ENCODE measurements at regions not wholly inside any gene's neighbourhood (a gene's known extent, or its start where the extent isn't known, plus 50 kb on each side); places are given as distances from the start of the nearest gene placed in this dataset.

DNA sequence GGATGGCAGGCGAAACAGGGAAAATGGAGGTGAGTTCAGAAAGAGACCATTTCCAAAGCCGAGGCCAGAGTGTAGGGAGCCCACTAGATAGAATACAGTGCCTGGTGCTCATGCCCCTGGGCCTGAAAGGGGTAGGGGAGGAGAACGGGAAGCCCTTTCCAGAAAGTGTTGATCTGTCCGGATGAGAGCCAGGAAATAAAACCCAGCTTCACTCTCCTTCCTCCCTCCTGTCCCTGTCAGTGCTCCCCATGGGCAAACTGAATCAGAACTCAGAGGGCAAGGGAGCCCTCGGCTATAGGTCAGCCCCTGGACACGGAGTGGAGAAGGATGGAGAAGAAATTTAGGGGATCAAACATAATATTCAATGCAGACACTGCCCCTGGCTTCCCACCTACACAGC is 57.7 kb upstream of the RPL38 start:
- DNase-seq: no peak
- H3K9me3 ChIP-seq (ENCODE audit: control insufficient read depth, low read depth, low read length): no peaks in the 10 kb centered on the region
- no peaks in the 10 kb centered on the region for H3K36me3 ChIP-seq (ENCODE audit: control insufficient read depth, insufficient read depth, low read length)
- no CpG with 5 or more reads among the region's 6 CpGs for WGBS (ENCODE audit: insufficient coverage, low lambda C conversion rate)
- no peaks in the 10 kb centered on the region for H3K4me1 ChIP-seq (ENCODE audit: control insufficient read depth, insufficient read depth, low read length)
- H3K27ac ChIP-seq (ENCODE audit: low read length): no peak overlapping the region
- H3K4me3 ChIP-seq (ENCODE audit: low read length): no peak overlapping the region
- H3K27me3 ChIP-seq (ENCODE audit: control insufficient read depth, insufficient read depth, low read length): peaks cover 8% of the 10 kb centered on the region

DNA sequence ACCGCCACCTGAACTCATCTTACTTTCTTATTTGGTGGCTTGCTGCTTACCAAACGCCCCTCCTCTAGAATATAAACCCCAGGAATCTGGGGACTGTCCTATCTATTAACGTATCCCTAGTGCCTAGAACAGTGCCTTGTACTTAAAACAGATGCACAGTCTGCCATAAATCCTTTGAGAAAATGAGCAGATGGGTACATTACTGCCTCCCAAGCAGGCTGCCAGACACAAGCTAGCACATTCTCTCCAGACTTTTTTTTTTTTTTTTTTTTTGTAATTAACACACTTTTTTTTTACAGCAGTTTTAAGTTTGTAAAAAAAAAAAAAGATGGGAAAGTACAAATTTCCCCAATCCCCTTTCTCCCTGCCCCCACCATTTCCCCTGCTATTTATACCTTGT is 57.3 kb upstream of the RPL38 start:
- peaks cover 10% of the 10 kb centered on the region for H3K27me3 ChIP-seq (ENCODE audit: control insufficient read depth, insufficient read depth, low read length)
- H3K4me1 ChIP-seq (ENCODE audit: control insufficient read depth, insufficient read depth, low read length): no peaks in the 10 kb centered on the region
- H3K27ac ChIP-seq (ENCODE audit: low read length): no peak overlapping the region
- H3K9me3 ChIP-seq (ENCODE audit: control insufficient read depth, low read depth, low read length): no peaks in the 10 kb centered on the region
- no peak for DNase-seq
- no peak overlapping the region for H3K4me3 ChIP-seq (ENCODE audit: low read length)
- no peaks in the 10 kb centered on the region for H3K36me3 ChIP-seq (ENCODE audit: control insufficient read depth, insufficient read depth, low read length)
- WGBS (ENCODE audit: insufficient coverage, low lambda C conversion rate): 100% methylated on average over 1 of the region's 3 CpGs

GRCh38 chr17:74147056-74147835 is 56.2 kb upstream of the RPL38 start:
- Histone ChIP-seq H3K4me3 (ENCODE audit: low read length) (no peak overlapping the region), H3K9me3 (ENCODE audit: control insufficient read depth, low read depth, low read length) (no peaks in the 10 kb centered on the region)
- WGBS (ENCODE audit: insufficient coverage, low lambda C conversion rate): 78% methylated on average over 7 of the region's 15 CpGs

DNA sequence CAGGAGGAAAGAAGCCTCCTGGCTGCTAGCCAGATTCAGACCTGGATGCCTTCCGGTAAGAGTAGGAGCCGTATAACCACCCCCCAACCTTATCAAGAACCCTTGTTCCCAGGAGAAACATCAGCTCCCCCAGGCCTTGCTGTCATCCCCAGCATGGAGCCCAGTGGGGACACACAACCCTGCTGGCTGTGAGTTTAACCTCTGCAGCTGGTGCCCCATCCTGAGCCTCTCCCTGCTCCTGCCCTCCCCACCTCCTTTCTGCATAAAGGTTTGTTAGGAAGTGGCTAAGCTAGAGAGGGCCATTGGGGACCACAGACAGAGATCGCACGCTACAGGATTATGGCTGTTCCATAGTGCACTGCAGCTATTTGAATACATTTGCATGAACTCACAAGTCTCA is 55.5 kb upstream of the RPL38 start:
- Histone ChIP-seq H3K27ac (ENCODE audit: low read length) (no peak overlapping the region), H3K4me3 (ENCODE audit: low read length) (no peak overlapping the region), H3K36me3 (ENCODE audit: control insufficient read depth, insufficient read depth, low read length) (no peaks in the 10 kb centered on the region), H3K9me3 (ENCODE audit: control insufficient read depth, low read depth, low read length) (no peaks in the 10 kb centered on the region), H3K27me3 (ENCODE audit: control insufficient read depth, insufficient read depth, low read length) (peaks cover 17% of the 10 kb centered on the region), H3K4me1 (ENCODE audit: control insufficient read depth, insufficient read depth, low read length) (no peaks in the 10 kb centered on the region)
- no CpG with 5 or more reads among the region's 4 CpGs for WGBS (ENCODE audit: insufficient coverage, low lambda C conversion rate)
- no peak for DNase-seq

More at GRCh38 chr17:74147056-74147835, 56.2 kb upstream of the RPL38 start:
- Histone ChIP-seq H3K27me3 (ENCODE audit: control insufficient read depth, insufficient read depth, low read length) (peaks cover 17% of the 10 kb centered on the region), H3K4me1 (ENCODE audit: control insufficient read depth, insufficient read depth, low read length) (no peaks in the 10 kb centered on the region), H3K36me3 (ENCODE audit: control insufficient read depth, insufficient read depth, low read length) (no peaks in the 10 kb centered on the region), H3K27ac (ENCODE audit: low read length) (no peak overlapping the region)
- DNase-seq: no peak

GRCh38 chr17:74148446-74148845 is 55.0 kb upstream of the RPL38 start:
- no peak overlapping the region for H3K27ac ChIP-seq (ENCODE audit: low read length)
- DNase-seq: no peak
- peaks cover 17% of the 10 kb centered on the region for H3K27me3 ChIP-seq (ENCODE audit: control insufficient read depth, insufficient read depth, low read length)
- WGBS (ENCODE audit: insufficient coverage, low lambda C conversion rate): 83% methylated on average over 2 of the region's 4 CpGs
- no peaks in the 10 kb centered on the region for H3K36me3 ChIP-seq (ENCODE audit: control insufficient read depth, insufficient read depth, low read length)
- no peaks in the 10 kb centered on the region for H3K4me1 ChIP-seq (ENCODE audit: control insufficient read depth, insufficient read depth, low read length)
- no peaks in the 10 kb centered on the region for H3K9me3 ChIP-seq (ENCODE audit: control insufficient read depth, low read depth, low read length)
- H3K4me3 ChIP-seq (ENCODE audit: low read length): no peak overlapping the region

- H3K9me3 ChIP-seq (ENCODE audit: control insufficient read depth, low read depth, low read length): no peaks in the 10 kb centered on the region
- H3K27me3 ChIP-seq (ENCODE audit: control insufficient read depth, insufficient read depth, low read length): peaks cover 17% of the 10 kb centered on the region
- no peak overlapping the region for H3K4me3 ChIP-seq (ENCODE audit: low read length)
- no peak for DNase-seq
- H3K36me3 ChIP-seq (ENCODE audit: control insufficient read depth, insufficient read depth, low read length): no peaks in the 10 kb centered on the region
- 100% methylated on average over 1 of the region's 7 CpGs for WGBS (ENCODE audit: insufficient coverage, low lambda C conversion rate)
- no peaks in the 10 kb centered on the region for H3K4me1 ChIP-seq (ENCODE audit: control insufficient read depth, insufficient read depth, low read length)
- no peak overlapping the region for H3K27ac ChIP-seq (ENCODE audit: low read length)
Observed at GRCh38 chr17:74148901-74149596, 54.4 kb upstream of the RPL38 start.

DNA sequence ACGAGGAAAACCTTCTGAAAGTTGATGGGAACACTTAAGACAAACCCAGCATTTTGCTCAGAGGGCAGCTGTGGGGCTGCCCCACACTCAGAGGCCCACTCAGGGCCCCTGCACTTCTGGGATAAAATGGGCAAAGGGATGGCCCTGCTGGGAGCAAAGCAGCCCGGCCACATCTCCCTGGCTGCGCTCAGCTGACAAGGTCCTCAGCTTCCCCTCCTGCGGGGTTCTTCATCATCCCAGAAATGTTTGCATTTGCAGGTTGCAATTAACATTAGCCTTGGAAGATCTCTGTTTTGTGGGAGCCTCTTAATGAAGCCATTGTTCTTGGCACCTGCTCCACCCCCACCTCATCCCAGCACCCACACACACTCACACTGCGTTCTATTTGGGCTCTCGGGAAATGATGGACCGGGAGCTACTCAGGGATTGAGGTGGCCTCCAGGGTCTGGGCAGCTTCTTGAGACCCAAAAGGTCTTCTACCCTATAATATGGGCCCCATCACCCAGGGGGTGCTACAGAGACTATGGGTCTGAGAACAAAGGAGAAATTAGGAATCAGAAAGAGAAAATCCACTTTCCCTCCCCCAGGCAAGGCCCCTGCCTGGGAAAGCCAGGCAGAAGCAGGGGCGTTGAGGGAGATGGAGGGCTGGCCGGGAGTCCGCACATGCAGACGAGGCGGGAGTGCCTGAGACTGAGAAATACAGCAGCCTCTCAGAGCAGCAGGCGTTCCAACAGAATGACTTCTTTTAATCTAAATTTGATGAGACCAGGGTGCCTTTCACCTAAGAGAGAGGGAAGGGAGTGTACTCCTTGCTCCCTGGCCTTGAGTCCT is 53.7 kb upstream of the RPL38 start:
- H3K4me3 ChIP-seq (ENCODE audit: low read length): no peak overlapping the region
- H3K27me3 ChIP-seq (ENCODE audit: control insufficient read depth, insufficient read depth, low read length): peaks cover 17% of the 10 kb centered on the region
- no peak for DNase-seq
- no peaks in the 10 kb centered on the region for H3K36me3 ChIP-seq (ENCODE audit: control insufficient read depth, insufficient read depth, low read length)
- H3K4me1 ChIP-seq (ENCODE audit: control insufficient read depth, insufficient read depth, low read length): no peaks in the 10 kb centered on the region
- no CpG with 5 or more reads among the region's 13 CpGs for WGBS (ENCODE audit: insufficient coverage, low lambda C conversion rate)
- no peak overlapping the region for H3K27ac ChIP-seq (ENCODE audit: low read length)
- no peaks in the 10 kb centered on the region for H3K9me3 ChIP-seq (ENCODE audit: control insufficient read depth, low read depth, low read length)

GRCh38 chr17:74150428-74151025 is 53.0 kb upstream of the RPL38 start:
- no peak for DNase-seq

GRCh38 chr17:74151551-74152315 is 51.7 kb upstream of the RPL38 start:
- no peaks in the 10 kb centered on the region for H3K9me3 ChIP-seq (ENCODE audit: control insufficient read depth, low read depth, low read length)
- no peak for DNase-seq
- WGBS (ENCODE audit: insufficient coverage, low lambda C conversion rate): 100% methylated on average over 2 of the region's 18 CpGs
- H3K4me1 ChIP-seq (ENCODE audit: control insufficient read depth, insufficient read depth, low read length): no peaks in the 10 kb centered on the region
- peaks cover 17% of the 10 kb centered on the region for H3K27me3 ChIP-seq (ENCODE audit: control insufficient read depth, insufficient read depth, low read length)
- H3K36me3 ChIP-seq (ENCODE audit: control insufficient read depth, insufficient read depth, low read length): no peaks in the 10 kb centered on the region
- H3K4me3 ChIP-seq (ENCODE audit: low read length): no peak overlapping the region
- no peak overlapping the region for H3K27ac ChIP-seq (ENCODE audit: low read length)

More at GRCh38 chr17:74150428-74151025, 53.0 kb upstream of the RPL38 start:
- Histone ChIP-seq H3K36me3 (ENCODE audit: control insufficient read depth, insufficient read depth, low read length) (no peaks in the 10 kb centered on the region), H3K4me3 (ENCODE audit: low read length) (no peak overlapping the region), H3K9me3 (ENCODE audit: control insufficient read depth, low read depth, low read length) (no peaks in the 10 kb centered on the region), H3K4me1 (ENCODE audit: control insufficient read depth, insufficient read depth, low read length) (no peaks in the 10 kb centered on the region), H3K27me3 (ENCODE audit: control insufficient read depth, insufficient read depth, low read length) (peaks cover 17% of the 10 kb centered on the region), H3K27ac (ENCODE audit: low read length) (no peak overlapping the region)
- WGBS (ENCODE audit: insufficient coverage, low lambda C conversion rate): 60% methylated on average over 3 of the region's 14 CpGs
